A549 (cell line): ENCODE measurements at regions not wholly inside any gene's neighbourhood (a gene's known extent, or its start where the extent isn't known, plus 50 kb on each side); places are given as distances from the start of the nearest gene placed in this dataset.

ENCODE experiments used
- ATAC-seq, 2 experiments: fragments of 200-7000 bp in 1 of 2; fragments of >200 bp in 1 of 2; cut with Nextera tagmentation in 1 of 2; cut with Tn5 transposase in 1 of 2; 3 replicates each; pipeline versions ENCODE4 v1.8.0 to v1.9.1; 2018 to 2020; ENCODE audit warnings: mild to moderate bottlenecking in 1 of 2, moderate library complexity in 1 of 2
- CTCF ChIA-PET: fragments of 300-600 bp; sonication (Branson Sonifier 250); formaldehyde crosslinking; extraction: SDS; loops from one replicate; lab custom pipeline; 2021; ENCODE audit warnings: antibody characterized with exemption, inconsistent platforms; lab: Yijun Ruan, JAX
- POLR2A ChIA-PET: fragments of 350-600 bp; formaldehyde crosslinking; extraction: SDS; loops from one replicate; lab custom pipeline; 2021; ENCODE audit warnings: antibody characterized with exemption, inconsistent platforms; lab: Yijun Ruan, JAX
- DNase-seq, 2 experiments: peaks; one replicate each; pipeline versions ENCODE4 v3.0.0 to v3.0.0-alpha.2; 2011 to 2016; ENCODE audit warnings: low read depth in 1 of 2, low spot score in 1 of 2
- FAIRE-seq: peaks from 2 replicates; lab custom pipeline; 2011; peaks lifted over from hg19 to GRCh38; lab: Jason Lieb, UNC
- H3K27ac ChIP-seq, 2 experiments: fragments of >200 bp; sonication (Bioruptor Twin); formaldehyde crosslinking; 3 replicates each; pipeline ENCODE4 v1.5.1; 2016 to 2017
- H3K4me1 ChIP-seq: fragments of >200 bp; sonication (Bioruptor Twin); formaldehyde crosslinking; 3 replicates; pipeline ENCODE4 v1.6.1; 2016
- H3K4me2 ChIP-seq: fragments of >200 bp; sonication (Bioruptor Twin); formaldehyde crosslinking; 3 replicates; pipeline ENCODE4 v1.6.1; 2016
- H3K4me3 ChIP-seq: fragments of >200 bp; sonication (Bioruptor Twin); formaldehyde crosslinking; 3 replicates; pipeline ENCODE4 v1.5.1; 2016
- H3K9me3 ChIP-seq: fragments of >200 bp; sonication (Bioruptor Twin); formaldehyde crosslinking; 3 replicates; pipeline ENCODE4 v1.6.1; 2016
- CHD2 ChIP-seq: fragments of 150-350 bp; IDR thresholded peaks from 2 replicates; pipeline ENCODE4 v1.6.1; 2014; ENCODE audit warnings: low read length; ENCODE audit not compliant: partially characterized antibody
- CTCF ChIP-seq: fragments of >200 bp; sonication (Bioruptor Twin); formaldehyde crosslinking; IDR thresholded peaks from 3 replicates; pipeline ENCODE4 v1.5.1; 2016
- EHMT2 ChIP-seq: fragments of 200-600 bp; sonication (generic); IDR thresholded peaks from 2 replicates; pipeline ENCODE4 v1.6.1; 2016; ENCODE audit warnings: antibody characterized with exemption, low read depth, mild to moderate bottlenecking, moderate library complexity
- FOSL2 ChIP-seq, 2 experiments: fragments of 450-650 bp in 1 of 2; fragments of >200 bp in 1 of 2; sonication (Bioruptor Twin) in 1 of 2; formaldehyde crosslinking; IDR thresholded peaks; 2 replicates each; pipeline versions ENCODE4 v1.5.0 to v1.6.1; 2016 to 2020; ENCODE audit warnings: mild to moderate bottlenecking in 1 of 2, moderate library complexity in 1 of 2
- HES2 ChIP-seq: fragments of >200 bp; sonication (Bioruptor Twin); formaldehyde crosslinking; IDR thresholded peaks from 2 replicates; pipeline ENCODE4 v1.6.1; 2016
- HOXB5 ChIP-seq: fragments of 250-450 bp; sonication (Bioruptor Pico); IDR thresholded peaks from 2 replicates; pipeline ENCODE4 v1.5.0; 2020; ENCODE audit warnings: mild to moderate bottlenecking, moderate library complexity
- JUN ChIP-seq, 2 experiments: fragments of >200 bp; sonication (Bioruptor Twin); formaldehyde crosslinking; IDR thresholded peaks; 2 replicates in 1 of 2; 3 replicates in 1 of 2; pipeline ENCODE4 v1.6.1; 2016 to 2017
- JUNB ChIP-seq: fragments of >200 bp; sonication (Bioruptor Twin); formaldehyde crosslinking; IDR thresholded peaks from 2 replicates; pipeline ENCODE4 v1.6.1; 2016
- MAX ChIP-seq: IDR thresholded peaks from 2 replicates; pipeline ENCODE4 v1.6.1; 2012
- MAZ ChIP-seq: fragments of 150-350 bp; IDR thresholded peaks from 2 replicates; pipeline ENCODE4 v1.6.1; 2014; ENCODE audit warnings: antibody characterized with exemption, low read depth, low read length, borderline replicate concordance
- MYC ChIP-seq: IDR thresholded peaks from 2 replicates; pipeline ENCODE4 v1.6.1; 2012; ENCODE audit warnings: mild to moderate bottlenecking, inconsistent platforms, low read length, improper control_type of control experiment, borderline replicate concordance
- NFE2L2 ChIP-seq: fragments of 150-350 bp; conservative IDR thresholded peaks from 2 replicates; pipeline ENCODE4 v1.6.1; 2014; ENCODE audit warnings: low read length
- POLR2A ChIP-seq: IDR thresholded peaks from 2 replicates; pipeline ENCODE4 v1.6.1; 2012; ENCODE audit warnings: mild to moderate bottlenecking, low read length
- POLR2AphosphoS2 ChIP-seq: conservative IDR thresholded peaks from 2 replicates; pipeline ENCODE4 v1.6.1; 2012; ENCODE audit warnings: low read length, improper control_type of control experiment, inconsistent platforms
- RAD21 ChIP-seq, 2 experiments: fragments of >200 bp in 1 of 2; sonication (Bioruptor Twin) in 1 of 2; formaldehyde crosslinking in 1 of 2; IDR thresholded peaks in 1 of 2; conservative IDR thresholded peaks in 1 of 2; 2 replicates in 1 of 2; 3 replicates in 1 of 2; pipeline ENCODE4 v1.6.1; 2012 to 2018; ENCODE audit warnings: inconsistent platforms in 1 of 2
- REST ChIP-seq: fragments of 200-600 bp; sonication (generic); IDR thresholded peaks from 2 replicates; pipeline ENCODE4 v1.6.1; 2016; ENCODE audit warnings: antibody characterized with exemption, mild to moderate bottlenecking, moderate library complexity
- RFX5 ChIP-seq: fragments of 450-650 bp; IDR thresholded peaks from 2 replicates; pipeline ENCODE4 v1.7.1; 2014; ENCODE audit warnings: antibody characterized with exemption, mild to moderate bottlenecking, moderate library complexity
- RNF2 ChIP-seq: fragments of 200-600 bp; sonication (generic); IDR thresholded peaks from 2 replicates; pipeline ENCODE4 v1.6.1; 2016; ENCODE audit warnings: low read depth, mild to moderate bottlenecking, antibody characterized with exemption, moderate library complexity, borderline replicate concordance
- TP53 ChIP-seq: fragments of 250-450 bp; sonication (Bioruptor Pico); IDR thresholded peaks from 2 replicates; pipeline ENCODE4 v1.5.0; 2021; ENCODE audit warnings: mild to moderate bottlenecking, moderate library complexity
- ZSCAN20 ChIP-seq: fragments of 250-450 bp; sonication (Bioruptor Pico); IDR thresholded peaks from 2 replicates; pipeline ENCODE4 v1.8.0; 2022; ENCODE audit warnings: mild to moderate bottlenecking, moderate library complexity
- WGBS: methylation state at CpG from one replicate; pipeline ENCODE4 v1.1.6; 2017; ENCODE audit errors: missing lambda C conversion rate; 5-methylcytosine and 5-hydroxymethylcytosine counted together

GRCh38 chr16:6266703-6267102, 1065.9 kb upstream of the RBFOX1 start:
- TF ChIP-seq MAX (no peak), NFE2L2 (no peak), FOSL2 (IDR thresholded peaks at IDR 0.05) (no peak), FOSL2 (CRISPR knock-in tag; IDR thresholded peaks at IDR 0.05) (no peak), MYC (no peak), CTCF (no peak), RFX5 (no peak), JUNB (no peak), CHD2 (no peak)
- 2% methylated on average over 2 of the region's 2 CpGs for WGBS
- ChIA-PET POLR2A (no interaction called here), CTCF (no interaction called here)
- Histone ChIP-seq H3K4me2 (no peak overlapping the region), H3K4me1 (no peaks in the 10 kb centered on the region), H3K27ac (no peak overlapping the region), H3K9me3 (no peaks in the 10 kb centered on the region), H3K4me3 (no peak overlapping the region)
- ATAC-seq (no peak), DNase-seq (no peak), FAIRE-seq (no peak)

GRCh38 chr16:6265968-6266367, 1066.7 kb upstream of the RBFOX1 start:
- FAIRE-seq: no peak
- ChIA-PET POLR2A (no interaction called here), CTCF (no interaction called here)
- no peak overlapping the region for H3K4me3 ChIP-seq
- no peaks in the 10 kb centered on the region for H3K9me3 ChIP-seq
- no peak overlapping the region for H3K4me2 ChIP-seq
- no peaks in the 10 kb centered on the region for H3K4me1 ChIP-seq
- no peak overlapping the region for H3K27ac ChIP-seq
- no peak for ATAC-seq
- WGBS: 12% methylated on average over 4 of the region's 4 CpGs
- no peak for DNase-seq
- no peak for TF ChIP-seq RNF2
- TF ChIP-seq TP53 (CRISPR knock-in tag): no peak

GRCh38 chr16:6258056-6258455, 1074.6 kb upstream of the RBFOX1 start:
- WGBS: 4% methylated on average over 3 of the region's 3 CpGs
- H3K4me2 ChIP-seq: no peak overlapping the region
- TF ChIP-seq MAX (no peak), ZSCAN20 (CRISPR knock-in tag) (no peak), HOXB5 (no peak), REST (no peak), JUN (IDR thresholded peaks at IDR 0.05) (no peak), MAZ (no peak), HES2 (no peak), POLR2A (no peak), RAD21 (conservative IDR thresholded peaks at IDR 0.05 in 1 of 2, IDR thresholded peaks at IDR 0.05 in 1 of 2) (no peak), POLR2AphosphoS2 (no peak), EHMT2 (no peak)
- POLR2A ChIA-PET: no interaction called here
- CTCF ChIA-PET: no interaction called here
- H3K27ac ChIP-seq: no peak overlapping the region
- no peak for FAIRE-seq
- H3K4me3 ChIP-seq: no peak overlapping the region
- DNase-seq: no peak
- no peaks in the 10 kb centered on the region for H3K9me3 ChIP-seq
- ATAC-seq: no peak
- H3K4me1 ChIP-seq: no peaks in the 10 kb centered on the region
